ENCODE measurements at regions not wholly inside any gene's neighbourhood (a gene's known extent, or its start where the extent isn't known, plus 50 kb on each side); places are given as distances from the start of the nearest gene placed in this dataset.

DNA sequence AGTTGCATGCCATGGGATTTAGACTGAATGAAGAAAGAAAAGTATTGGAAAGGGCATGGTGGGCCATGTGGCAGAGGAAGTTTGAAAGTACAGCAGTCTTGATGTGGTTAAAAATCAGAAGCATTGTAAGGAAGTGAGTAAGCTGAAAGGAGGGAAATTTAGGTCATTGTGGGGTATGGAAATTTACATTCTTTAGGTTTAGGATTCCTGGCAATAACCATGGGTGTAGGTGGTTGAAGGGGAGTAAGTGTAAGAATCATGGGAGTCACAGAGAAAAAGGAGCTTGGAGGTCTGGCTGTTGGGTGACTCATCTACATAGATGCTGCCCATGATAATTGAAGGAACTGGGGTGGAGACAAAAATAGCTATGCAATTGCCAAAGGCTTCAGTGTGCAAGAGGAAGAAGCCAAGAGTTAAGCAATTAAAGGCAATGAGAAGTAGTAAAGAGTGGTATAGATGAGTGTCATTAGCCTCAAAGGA is 243.8 kb upstream of the LDB2 start:
- H3K36me3 Mint-ChIP-seq (ENCODE audit: insufficient read depth), result peaks cover 3% of the 10 kb centered on the region
- no peak overlapping the region for H3K27ac Mint-ChIP-seq
- H3K4me3 Mint-ChIP-seq (ENCODE audit: low read depth), result no peak overlapping the region
- H3K9me3 Mint-ChIP-seq (ENCODE audit: low read depth), result peaks cover 10% of the 10 kb centered on the region
- H3K27me3 Mint-ChIP-seq, result no peaks in the 10 kb centered on the region
- TF ChIP-seq, protein P1, sequence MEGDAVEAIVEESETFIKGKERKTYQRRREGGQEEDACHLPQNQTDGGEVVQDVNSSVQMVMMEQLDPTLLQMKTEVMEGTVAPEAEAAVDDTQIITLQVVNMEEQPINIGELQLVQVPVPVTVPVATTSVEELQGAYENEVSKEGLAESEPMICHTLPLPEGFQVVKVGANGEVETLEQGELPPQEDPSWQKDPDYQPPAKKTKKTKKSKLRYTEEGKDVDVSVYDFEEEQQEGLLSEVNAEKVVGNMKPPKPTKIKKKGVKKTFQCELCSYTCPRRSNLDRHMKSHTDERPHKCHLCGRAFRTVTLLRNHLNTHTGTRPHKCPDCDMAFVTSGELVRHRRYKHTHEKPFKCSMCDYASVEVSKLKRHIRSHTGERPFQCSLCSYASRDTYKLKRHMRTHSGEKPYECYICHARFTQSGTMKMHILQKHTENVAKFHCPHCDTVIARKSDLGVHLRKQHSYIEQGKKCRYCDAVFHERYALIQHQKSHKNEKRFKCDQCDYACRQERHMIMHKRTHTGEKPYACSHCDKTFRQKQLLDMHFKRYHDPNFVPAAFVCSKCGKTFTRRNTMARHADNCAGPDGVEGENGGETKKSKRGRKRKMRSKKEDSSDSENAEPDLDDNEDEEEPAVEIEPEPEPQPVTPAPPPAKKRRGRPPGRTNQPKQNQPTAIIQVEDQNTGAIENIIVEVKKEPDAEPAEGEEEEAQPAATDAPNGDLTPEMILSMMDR (IDR thresholded peaks at IDR 0.05; ENCODE audit: unreplicated experiment), result no peak
- DNase-seq (ENCODE audit: low spot score, unreplicated experiment), result no peak
- no peaks in the 10 kb centered on the region for H3K4me1 Mint-ChIP-seq (ENCODE audit: low read depth)

DNA sequence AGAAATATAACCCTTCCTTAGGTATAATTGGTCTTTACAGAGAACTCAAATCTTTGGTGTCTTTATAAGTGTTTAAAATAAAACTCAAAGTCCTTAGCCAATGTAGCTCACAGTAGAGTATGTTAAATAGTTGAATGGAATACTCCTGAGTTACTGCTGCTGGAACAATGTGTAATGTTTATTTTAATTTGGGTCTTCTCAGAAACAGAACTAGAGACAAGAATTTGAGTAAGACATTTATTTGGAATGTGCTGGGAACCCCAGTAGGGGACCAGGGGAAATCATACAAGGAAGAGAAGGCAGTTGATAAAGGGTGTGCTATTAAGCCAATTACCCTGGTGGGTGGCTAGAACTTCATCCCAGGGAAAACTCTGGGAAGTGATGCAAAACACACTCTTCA is 240.4 kb upstream of the LDB2 start:
- Mint-ChIP-seq H3K36me3 (ENCODE audit: insufficient read depth) (peaks cover 3% of the 10 kb centered on the region), H3K4me1 (ENCODE audit: low read depth) (no peaks in the 10 kb centered on the region), H3K4me3 (ENCODE audit: low read depth) (no peak overlapping the region), H3K27ac (no peak overlapping the region), H3K27me3 (no peaks in the 10 kb centered on the region), H3K9me3 (ENCODE audit: low read depth) (peaks cover 10% of the 10 kb centered on the region)
- TF ChIP-seq, protein P1 (IDR thresholded peaks at IDR 0.05; ENCODE audit: unreplicated experiment), result no peak
- no peak for DNase-seq (ENCODE audit: low spot score, unreplicated experiment)

DNA sequence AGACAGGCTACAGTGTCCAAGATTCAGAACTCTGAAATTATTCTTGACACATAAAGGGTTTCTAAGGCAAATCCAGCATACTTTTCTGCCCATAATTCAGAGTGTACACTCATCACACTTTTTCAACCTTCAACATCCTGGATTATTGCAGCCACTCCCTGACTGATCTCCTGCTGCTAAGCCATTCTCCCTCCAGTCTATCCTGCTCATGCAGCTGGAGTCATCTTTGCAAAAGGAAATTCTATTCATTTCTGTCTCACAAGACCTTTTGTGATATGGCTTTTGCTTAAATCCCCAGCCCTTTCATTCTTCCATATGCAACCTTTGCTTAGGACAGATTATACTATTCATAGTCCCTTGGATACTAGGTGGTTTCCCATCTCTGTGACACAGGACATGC is 236.1 kb upstream of the LDB2 start:
- H3K4me1 Mint-ChIP-seq (ENCODE audit: low read depth), result no peaks in the 10 kb centered on the region
- no peak overlapping the region for H3K27ac Mint-ChIP-seq

DNA sequence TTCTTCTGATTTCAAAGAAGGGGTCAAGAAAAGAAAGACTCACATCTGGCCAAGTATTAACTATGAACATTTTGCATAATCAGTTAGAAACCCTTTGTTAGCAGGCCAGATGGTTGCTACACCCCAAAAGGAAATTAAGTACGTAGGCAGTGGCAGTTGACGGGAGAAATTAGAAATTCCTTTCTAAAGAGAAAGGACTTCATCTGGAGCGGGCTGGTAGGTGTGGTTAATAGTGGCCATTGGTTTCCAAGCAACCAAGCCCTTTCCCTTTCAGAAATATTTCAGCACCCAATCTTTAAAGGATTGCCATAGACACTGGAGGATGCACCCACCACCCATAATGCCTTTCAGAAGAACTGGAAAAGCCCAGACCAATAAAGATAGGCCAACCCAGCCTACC is 235.7 kb upstream of the LDB2 start:
- DNase-seq (ENCODE audit: low spot score, unreplicated experiment), result no peak
- H3K27me3 Mint-ChIP-seq, result no peaks in the 10 kb centered on the region
- H3K4me3 Mint-ChIP-seq (ENCODE audit: low read depth), result no peak overlapping the region
- H3K36me3 Mint-ChIP-seq (ENCODE audit: insufficient read depth), result no peaks in the 10 kb centered on the region
- TF ChIP-seq, protein P1 (IDR thresholded peaks at IDR 0.05; ENCODE audit: unreplicated experiment), result no peak
- H3K27ac Mint-ChIP-seq, result no peak overlapping the region
- peaks cover 3% of the 10 kb centered on the region for H3K9me3 Mint-ChIP-seq (ENCODE audit: low read depth)
- no peaks in the 10 kb centered on the region for H3K4me1 Mint-ChIP-seq (ENCODE audit: low read depth)

More for the DNA sequence above, 236.1 kb upstream of the LDB2 start:
- no peak for DNase-seq (ENCODE audit: low spot score, unreplicated experiment)
- TF ChIP-seq, protein P1 (IDR thresholded peaks at IDR 0.05; ENCODE audit: unreplicated experiment), result no peak
- Mint-ChIP-seq H3K9me3 (ENCODE audit: low read depth) (peaks cover 3% of the 10 kb centered on the region), H3K4me3 (ENCODE audit: low read depth) (no peak overlapping the region), H3K27me3 (no peaks in the 10 kb centered on the region), H3K36me3 (ENCODE audit: insufficient read depth) (no peaks in the 10 kb centered on the region)

DNA sequence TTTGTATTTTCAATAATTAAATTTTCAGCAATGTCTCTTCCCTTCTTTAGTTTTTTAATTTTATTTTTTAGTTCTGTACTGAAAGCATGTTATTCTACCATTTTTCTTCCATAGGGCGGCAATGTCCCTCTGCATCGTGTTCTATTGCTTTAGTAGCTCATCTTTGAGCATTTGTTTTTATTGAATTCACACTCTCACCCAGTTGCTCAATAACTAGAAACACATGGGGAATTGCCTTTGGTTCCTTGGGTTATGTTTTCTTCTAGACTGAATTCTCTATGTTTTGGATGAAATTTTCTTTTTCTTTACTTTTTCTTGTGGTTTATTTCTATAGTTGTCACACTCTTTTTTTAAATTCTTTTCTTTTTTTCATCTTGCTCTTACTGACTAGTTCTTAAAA is 233.8 kb upstream of the LDB2 start:
- Mint-ChIP-seq H3K27ac (no peak overlapping the region), H3K36me3 (ENCODE audit: insufficient read depth) (no peaks in the 10 kb centered on the region), H3K9me3 (ENCODE audit: low read depth) (no peaks in the 10 kb centered on the region), H3K4me1 (ENCODE audit: low read depth) (no peaks in the 10 kb centered on the region), H3K27me3 (no peaks in the 10 kb centered on the region), H3K4me3 (ENCODE audit: low read depth) (no peak overlapping the region)
- no peak for DNase-seq (ENCODE audit: low spot score, unreplicated experiment)
- TF ChIP-seq, protein P1 (IDR thresholded peaks at IDR 0.05; ENCODE audit: unreplicated experiment), result no peak

All from progenitor cell of endocrine pancreas (in vitro differentiated cells).